NCI-H226 (cell line): ENCODE measurements at regions not wholly inside any gene's neighbourhood (a gene's known extent, or its start where the extent isn't known, plus 50 kb on each side); places are given as distances from the start of the nearest gene placed in this dataset.
"Not testable (repeated sequence)": the region's sequence is repeated elsewhere in the genome, so short reads cannot be mapped to it uniquely, and the experiment has no call there.

Experiments used
- DNase-seq: peaks from one replicate; pipeline ENCODE4 v3.0.0-alpha.2; 2015

DNA sequence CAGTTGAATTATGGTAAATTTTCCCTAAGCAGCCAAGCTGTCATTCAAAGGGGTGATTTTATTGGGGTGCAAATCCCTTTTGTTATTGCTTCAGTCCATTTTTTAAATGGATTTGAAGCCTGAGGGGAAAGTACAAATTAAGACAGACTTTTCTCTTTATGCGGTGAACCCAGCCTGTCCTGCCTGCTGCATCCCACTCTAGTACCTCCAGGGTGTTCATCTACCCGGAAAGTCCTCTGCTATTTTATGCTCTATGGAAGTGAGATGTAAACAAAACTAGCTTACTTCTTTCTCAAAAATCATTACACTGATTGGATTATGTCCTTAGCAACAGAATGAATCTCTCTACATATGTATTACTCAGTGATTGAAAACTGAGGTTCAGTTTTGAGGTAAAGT lies 1088.9 kb upstream of the CITED2 start:
- no peak for DNase-seq

DNA sequence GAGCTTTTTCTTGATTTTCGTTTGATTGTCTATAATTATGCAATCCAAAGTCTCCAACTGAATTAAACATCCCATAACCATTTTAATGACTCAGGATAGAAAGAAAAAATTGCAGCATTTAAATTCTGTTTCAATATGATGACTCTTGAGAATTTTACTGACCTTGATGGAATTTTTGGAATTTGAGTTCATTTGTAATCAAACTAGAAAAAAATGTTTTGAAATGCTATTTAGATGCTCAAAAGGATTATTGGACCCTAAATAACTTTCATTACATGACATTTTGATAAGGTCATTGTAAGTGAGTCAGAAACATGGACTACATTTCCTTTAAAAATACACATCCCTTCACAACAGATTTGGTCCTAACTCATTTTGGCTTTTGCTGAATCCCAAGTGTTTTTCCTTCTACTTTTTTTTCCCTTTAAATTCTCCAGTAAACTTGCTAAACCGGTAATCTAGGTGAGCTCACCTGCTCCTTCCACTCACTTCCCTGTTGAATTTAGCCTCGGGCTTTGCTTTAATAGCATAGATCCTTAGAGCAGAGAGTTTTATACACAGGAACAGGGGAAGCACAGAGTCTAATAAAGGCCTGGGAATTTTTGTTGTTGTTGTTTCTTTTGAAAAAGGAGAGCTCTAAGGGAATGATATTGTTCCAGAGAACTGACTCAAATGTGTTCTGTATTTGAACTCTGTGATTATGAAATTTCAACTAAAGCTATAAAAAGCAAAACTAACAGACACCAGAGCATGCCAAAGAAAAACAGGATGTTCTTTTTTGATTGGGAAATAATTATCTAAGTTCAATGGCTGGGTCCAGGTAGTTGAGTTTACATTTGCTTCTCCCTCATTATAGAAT lies 1088.2 kb upstream of the CITED2 start:
- DNase-seq: peak; percentile 39

GRCh38 chr6:140462076-140462452 lies 1087.6 kb upstream of the CITED2 start:
- DNase-seq: no peak

GRCh38 chr6:140460267-140460666 lies 1085.8 kb upstream of the CITED2 start:
- no peak for DNase-seq

- no peak for DNase-seq
Observed at GRCh38 chr6:140459209-140459608, 1084.8 kb upstream of the CITED2 start.

- no peak for DNase-seq
Observed at GRCh38 chr6:140446241-140446640, 1071.8 kb upstream of the CITED2 start.

DNA sequence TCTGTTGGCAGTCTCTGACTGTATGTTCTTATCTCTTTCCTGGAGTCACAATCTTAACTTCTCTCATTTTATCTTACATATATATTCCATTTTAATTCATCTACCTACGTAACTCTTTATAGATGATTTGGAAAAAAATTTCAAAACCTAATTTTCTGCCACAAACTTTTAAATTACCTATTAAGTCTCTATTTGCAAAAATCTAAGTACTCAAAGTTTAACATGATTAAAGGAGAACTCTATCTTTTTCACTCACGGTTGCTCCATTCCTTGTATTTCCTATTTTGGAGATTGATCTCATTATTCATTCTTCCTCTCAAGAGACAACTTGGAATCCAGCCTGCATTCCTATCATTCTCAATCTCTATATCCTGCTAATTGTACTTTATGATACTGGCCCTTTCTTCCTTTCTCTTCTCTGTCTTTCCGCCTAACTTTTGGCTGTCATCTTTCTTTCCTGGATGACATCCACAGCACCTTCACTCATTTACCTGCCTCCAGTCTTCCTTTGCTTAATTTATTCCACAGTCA lies 1071.1 kb upstream of the CITED2 start:
- DNase-seq: peak; percentile 68

- not testable (repeated sequence) for DNase-seq
Observed at GRCh38 chr6:140443112-140443511, 1068.7 kb upstream of the CITED2 start.

GRCh38 chr6:140441256-140441655 lies 1066.8 kb upstream of the CITED2 start:
- DNase-seq: peak; percentile 36

DNA sequence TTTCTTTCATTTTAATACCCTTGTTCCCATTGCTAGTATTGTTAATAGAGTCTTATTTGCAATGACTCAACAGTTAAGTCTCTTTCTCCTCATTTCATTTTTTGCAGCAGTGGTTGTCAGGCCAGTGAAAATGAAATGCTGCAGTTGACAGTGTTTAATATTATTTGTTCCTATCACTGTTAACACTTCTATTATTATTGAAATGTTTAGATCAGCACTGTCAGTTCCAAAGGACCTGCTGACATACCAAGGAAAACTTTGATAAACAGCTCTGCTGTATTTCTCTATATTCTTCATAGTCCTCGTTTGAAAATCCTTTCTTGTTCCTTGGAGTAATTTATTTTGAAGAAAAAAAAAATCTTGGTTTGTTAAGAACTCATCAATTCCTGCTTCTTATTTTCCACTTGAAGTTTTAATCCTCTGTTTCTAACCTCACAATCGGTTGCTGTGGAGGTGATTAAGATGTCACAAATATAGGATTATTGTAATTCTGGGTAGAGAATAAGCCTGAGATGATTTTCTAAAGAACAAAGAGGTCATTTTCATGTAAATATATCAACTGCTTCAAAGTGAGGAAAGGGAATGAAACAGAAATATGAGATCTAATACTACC lies 1065.9 kb upstream of the CITED2 start:
- DNase-seq: no peak

DNA sequence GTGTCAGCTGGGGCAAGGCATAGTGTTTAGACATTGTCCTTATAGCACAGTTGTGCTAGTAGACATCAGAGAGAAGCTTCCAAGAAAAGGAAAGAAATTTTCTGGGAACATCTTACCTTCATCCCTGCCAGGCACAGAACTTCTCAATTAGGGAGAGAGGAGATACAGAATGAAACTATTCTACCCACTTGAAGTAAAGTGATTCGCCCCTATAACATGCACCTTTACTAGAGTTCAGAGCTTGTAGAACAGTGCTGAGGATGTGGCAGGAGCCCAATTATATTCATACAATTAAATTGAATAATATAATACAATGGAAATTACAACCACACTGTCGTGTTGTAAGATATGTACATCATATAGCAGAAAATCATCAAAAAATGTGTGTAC lies 1063.9 kb upstream of the CITED2 start:
- peak; percentile 37 for DNase-seq

DNA sequence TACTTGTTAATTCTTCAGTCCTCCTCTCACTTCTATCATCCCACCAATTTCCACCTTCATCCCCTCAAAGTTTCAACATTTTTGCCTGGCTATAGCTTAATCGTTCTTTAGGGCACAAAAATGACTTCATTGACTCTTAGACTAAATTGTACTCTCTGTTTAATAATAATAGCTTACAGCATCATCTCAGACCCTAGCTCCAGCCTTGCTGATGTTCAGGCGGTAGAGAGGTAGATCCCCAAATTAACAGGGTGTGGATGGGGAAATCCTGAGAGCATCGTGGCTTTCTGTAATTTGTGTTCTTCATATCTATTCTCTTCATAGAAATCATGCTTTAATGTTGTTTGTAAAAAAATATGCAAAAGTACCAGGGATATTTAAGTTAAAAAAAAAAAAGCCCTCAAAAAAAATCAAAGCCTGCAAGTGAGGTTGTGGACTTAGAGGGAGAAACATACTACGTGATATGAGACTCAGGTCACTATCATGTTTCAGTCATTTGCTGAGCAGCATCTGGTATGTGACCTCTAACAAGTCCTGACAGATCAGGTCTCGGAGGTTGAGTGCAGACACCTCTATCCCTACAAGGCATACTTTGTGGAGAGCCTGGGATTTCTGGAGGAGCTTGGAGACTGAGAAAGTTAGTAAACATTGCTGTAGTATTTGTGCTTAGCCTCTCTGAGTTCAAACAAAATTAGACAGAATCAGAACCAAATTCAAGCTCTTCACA lies 1063.3 kb upstream of the CITED2 start:
- no peak for DNase-seq

DNA sequence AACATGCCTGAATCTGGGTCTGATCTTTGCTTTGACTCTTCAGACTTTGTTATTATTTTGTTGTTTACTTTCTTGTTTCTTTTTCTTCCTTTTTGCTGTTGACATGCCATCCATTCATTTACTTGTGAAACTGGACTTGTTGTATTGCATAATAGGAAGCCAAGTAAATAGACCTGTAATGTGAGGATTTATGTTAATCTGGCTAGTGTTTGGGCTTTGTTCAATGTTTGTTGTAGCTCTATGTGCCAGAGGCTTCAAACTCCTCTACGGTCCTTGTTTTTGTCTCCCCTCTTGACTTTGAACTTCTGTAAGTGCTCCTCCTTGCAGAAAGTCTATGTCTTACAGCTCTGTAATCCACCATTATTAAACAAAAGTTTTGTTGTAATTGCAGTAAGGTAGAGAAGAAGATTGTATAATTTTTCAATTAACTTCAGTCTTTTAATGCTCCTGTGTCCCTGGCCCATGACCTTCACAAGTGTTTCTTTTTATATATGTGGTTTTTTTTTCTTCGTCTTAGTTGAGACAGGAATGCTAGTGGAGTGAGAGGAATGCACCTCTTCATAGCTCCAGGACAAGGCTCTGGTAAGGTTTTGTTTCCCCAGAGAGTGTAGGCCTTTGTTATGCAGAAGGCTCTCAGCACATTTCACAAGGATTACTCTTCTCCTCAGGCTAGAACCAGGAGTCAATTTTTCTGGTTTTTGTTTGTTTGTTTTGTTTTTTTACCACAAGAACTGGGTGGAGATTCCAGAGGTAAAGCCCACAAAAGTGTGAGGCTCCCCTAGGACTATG lies 1061.8 kb upstream of the CITED2 start:
- DNase-seq: peak; percentile 40

GRCh38 chr6:140434761-140435160 lies 1060.3 kb upstream of the CITED2 start:
- DNase-seq: no peak

DNA sequence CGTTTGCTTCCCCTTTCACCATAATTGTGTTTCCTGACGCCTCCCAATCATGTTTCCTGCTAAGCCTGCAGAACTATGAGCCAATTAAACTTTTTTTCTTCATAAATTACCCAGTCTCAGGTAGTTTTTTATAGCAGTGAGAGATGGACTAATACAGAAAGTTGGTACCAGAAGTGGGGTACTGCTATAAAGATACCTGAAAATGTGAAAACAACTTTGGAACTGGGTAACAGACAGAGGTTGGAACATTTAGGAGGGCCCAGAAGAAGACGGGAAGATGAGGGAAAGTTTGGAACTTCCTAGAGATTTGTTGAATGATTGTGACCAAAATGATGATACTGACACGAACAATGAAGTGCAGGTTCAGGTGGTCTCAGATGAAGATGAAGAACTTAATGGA lies 1058.6 kb upstream of the CITED2 start:
- DNase-seq: no peak

DNA sequence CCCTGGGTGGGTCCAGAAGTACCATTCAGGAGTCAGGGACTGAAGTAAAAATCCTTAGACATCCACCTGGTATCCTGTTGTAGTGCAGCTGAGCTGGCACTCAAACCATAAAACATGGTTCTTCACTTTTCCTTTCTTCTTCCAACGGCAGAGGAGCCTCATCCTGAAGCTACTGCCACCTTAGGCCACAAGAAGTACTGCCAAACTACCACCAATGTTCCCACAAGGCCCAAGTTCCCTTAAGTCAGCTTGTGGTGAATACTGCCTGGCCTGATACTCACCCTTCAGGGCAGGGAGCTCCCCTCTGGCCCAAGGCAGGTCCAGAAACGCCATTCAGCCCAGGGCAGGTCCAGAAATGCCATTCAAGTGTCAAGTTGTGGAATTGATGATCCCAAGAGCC lies 1053.4 kb upstream of the CITED2 start:
- DNase-seq: no peak

- DNase-seq: no peak
Observed at GRCh38 chr6:140414966-140415620, 1040.6 kb upstream of the CITED2 start.

GRCh38 chr6:140403020-140403419 lies 1028.6 kb upstream of the CITED2 start:
- DNase-seq: no peak

- peak; percentile 69 for DNase-seq
Observed at GRCh38 chr6:140401761-140402160, 1027.3 kb upstream of the CITED2 start.

GRCh38 chr6:140398076-140398475 lies 1023.6 kb upstream of the CITED2 start:
- DNase-seq: no peak

DNA sequence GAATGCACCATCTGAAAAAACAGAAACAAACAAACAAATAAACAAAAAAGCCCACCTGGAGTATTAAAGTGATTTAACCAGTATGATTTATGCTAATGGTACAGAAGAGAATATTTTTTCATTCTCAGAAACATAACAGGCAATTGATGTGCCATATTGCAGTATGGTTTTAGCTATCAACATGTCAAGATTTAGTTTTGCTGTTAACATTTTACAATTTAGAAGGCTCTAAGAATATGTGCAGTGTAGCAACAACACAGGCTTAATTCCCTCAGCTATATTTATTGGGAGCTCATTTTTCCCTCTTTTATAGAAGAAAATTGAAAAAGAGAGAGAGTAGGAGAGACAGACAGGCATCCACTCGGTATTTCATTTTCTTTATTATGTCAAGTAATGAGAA lies 1022.7 kb upstream of the CITED2 start:
- DNase-seq: no peak
